Gastrocnemius medialis (tissue), 4 donors: ENCODE measurements at regions not wholly inside any gene's neighbourhood (a gene's known extent, or its start where the extent isn't known, plus 50 kb on each side); places are given as distances from the start of the nearest gene placed in this dataset.

Experiments used
- ATAC-seq, 2 donors: fragments of 150-250 bp; one replicate each; pipeline ENCODE4 v1.9.1; 2016
- DNase-seq, 2 donors: peaks; one replicate each; pipeline ENCODE4 v3.0.0-alpha.2; 2019
- H3K27ac ChIP-seq, 4 donors: fragments of 200-600 bp; sonication (generic); 1 replicate in 1 of 4; 2 replicates in 3 of 4; pipeline ENCODE4 v1.5.1; 2016 to 2018; ENCODE audit warnings: mild to moderate bottlenecking in 2 of 4, moderate library complexity in 1 of 4
- H3K27me3 ChIP-seq, 3 donors: fragments of 200-600 bp; sonication (generic) in 2 of 3; 1 replicate in 1 of 3; 2 replicates in 2 of 3; pipeline versions ENCODE4 v1.5.1 to v1.6.0; 2016 to 2019; ENCODE audit warnings: mild to moderate bottlenecking in 1 of 3, moderate library complexity in 1 of 3
- H3K36me3 ChIP-seq, 2 donors: fragments of 200-600 bp; sonication (generic) in 1 of 2; one replicate each; pipeline ENCODE4 v1.5.1; 2017 to 2018
- H3K4me1 ChIP-seq, 2 donors: fragments of 200-600 bp; sonication (generic) in 1 of 2; one replicate each; pipeline ENCODE4 v1.5.1; 2016 to 2017; ENCODE audit warnings: mild to moderate bottlenecking in 2 of 2
- H3K4me3 ChIP-seq, 4 donors: fragments of 200-600 bp; sonication (generic) in 3 of 4; 1 replicate in 1 of 4; 2 replicates in 3 of 4; pipeline ENCODE4 v1.5.1; 2016 to 2019; ENCODE audit warnings: mild to moderate bottlenecking in 2 of 4
- H3K9me3 ChIP-seq, 3 donors: fragments of 200-600 bp; sonication (generic) in 2 of 3; 1 replicate in 1 of 3; 2 replicates in 2 of 3; pipeline ENCODE4 v1.5.1; 2016 to 2019
- CTCF ChIP-seq, 5 experiments: fragments of 450-650 bp in 3 of 5; fragments of 200-600 bp in 2 of 5; sonication (generic) in 2 of 5; IDR thresholded peaks in 4 of 5; conservative IDR thresholded peaks in 1 of 5; 1 replicate in 4 of 5; 2 replicates in 1 of 5; pipeline ENCODE4 v1.5.1; 2016 to 2019; ENCODE audit warnings: antibody characterized with exemption in 5 of 5, mild to moderate bottlenecking in 3 of 5, moderate library complexity in 3 of 5
- POLR2A ChIP-seq, 2 donors: fragments of 450-650 bp; IDR thresholded peaks; one replicate each; pipeline ENCODE4 v1.6.1; 2017; ENCODE audit warnings: antibody characterized with exemption in 2 of 2, mild to moderate bottlenecking in 2 of 2, moderate library complexity in 2 of 2
- in situ Hi-C, 4 donors: fragments of 200-750 bp; cut with MboI; loops; one replicate each; pipeline versions ENCODE4 v1.15.0 to v1.8.0; 2017; ENCODE audit warnings: low sequenced_read_pairs in 4 of 4
- intact Hi-C: fragments of 100-400 bp; cut with DNase I; formaldehyde crosslinking; loops from one replicate; pipeline ENCODE4 v1.15.1; 2023; ENCODE audit warnings: low total_unique reads

- no peak overlapping the region for H3K27ac ChIP-seq
- ATAC-seq = no peak
Measured at GRCh38 chr20:40591119-40591518, 97.9 kb downstream of the MAFB start.

GRCh38 chr20:40589581-40589980 is 99.5 kb downstream of the MAFB start:
- H3K27me3 ChIP-seq = peaks cover 0 to 7% (median 0%) of the 10 kb centered on the region in 3 donors

More at GRCh38 chr20:40591119-40591518, 97.9 kb downstream of the MAFB start:
- no peak for DNase-seq
- in situ Hi-C loops = no loop called here
- TF ChIP-seq CTCF (IDR thresholded peaks at IDR 0.05 in 4 of 5, conservative IDR thresholded peaks at IDR 0.05 in 1 of 5) = no peak
- no peak overlapping the region for H3K4me3 ChIP-seq
- H3K27me3 ChIP-seq = peaks cover 0 to 7% (median 0%) of the 10 kb centered on the region in 3 donors
- no peaks in the 10 kb centered on the region for H3K9me3 ChIP-seq
- H3K4me1 ChIP-seq = no peaks in the 10 kb centered on the region
- intact Hi-C loops = no loop called here
- no peaks in the 10 kb centered on the region for H3K36me3 ChIP-seq

GRCh38 chr20:40588891-40589290 is 100.1 kb downstream of the MAFB start:
- no peak for ATAC-seq

More at GRCh38 chr20:40589581-40589980, 99.5 kb downstream of the MAFB start:
- TF ChIP-seq CTCF (IDR thresholded peaks at IDR 0.05 in 4 of 5, conservative IDR thresholded peaks at IDR 0.05 in 1 of 5) (no peak), POLR2A (IDR thresholded peaks at IDR 0.05) (no peak)
- no peaks in the 10 kb centered on the region for H3K36me3 ChIP-seq
- no peak for DNase-seq
- H3K9me3 ChIP-seq = no peaks in the 10 kb centered on the region
- no peaks in the 10 kb centered on the region for H3K4me1 ChIP-seq
- H3K4me3 ChIP-seq = no peak overlapping the region
- no peak overlapping the region for H3K27ac ChIP-seq
- in situ Hi-C loops (no loop called here), intact Hi-C loops (no loop called here)
- no peak for ATAC-seq

GRCh38 chr20:40587038-40587437 is 102.0 kb downstream of the MAFB start:
- Histone ChIP-seq H3K27ac (no peak overlapping the region), H3K4me3 (no peak overlapping the region), H3K9me3 (no peaks in the 10 kb centered on the region), H3K36me3 (no peaks in the 10 kb centered on the region), H3K4me1 (no peaks in the 10 kb centered on the region), H3K27me3 (peaks cover 0 to 7% (median 0%) of the 10 kb centered on the region in 3 donors)
- no peak for ATAC-seq
- in situ Hi-C loops = no loop called here
- intact Hi-C loops = no loop called here
- TF ChIP-seq POLR2A (IDR thresholded peaks at IDR 0.05) (no peak), CTCF (IDR thresholded peaks at IDR 0.05 in 4 of 5, conservative IDR thresholded peaks at IDR 0.05 in 1 of 5) (no peak)
- no peak for DNase-seq

More at GRCh38 chr20:40588891-40589290, 100.1 kb downstream of the MAFB start:
- no peaks in the 10 kb centered on the region for H3K36me3 ChIP-seq
- peaks cover 0 to 7% (median 0%) of the 10 kb centered on the region in 3 donors for H3K27me3 ChIP-seq
- intact Hi-C loops (no loop called here), in situ Hi-C loops (no loop called here)
- H3K9me3 ChIP-seq = no peaks in the 10 kb centered on the region
- no peak for DNase-seq
- no peak overlapping the region for H3K27ac ChIP-seq
- H3K4me1 ChIP-seq = no peaks in the 10 kb centered on the region
- no peak for TF ChIP-seq CTCF (IDR thresholded peaks at IDR 0.05 in 4 of 5, conservative IDR thresholded peaks at IDR 0.05 in 1 of 5)
- no peak for TF ChIP-seq POLR2A (IDR thresholded peaks at IDR 0.05)
- H3K4me3 ChIP-seq = no peak overlapping the region
